GM12892 (cell line): ENCODE measurements at regions not wholly inside any gene's neighbourhood (a gene's known extent, or its start where the extent isn't known, plus 50 kb on each side); places are given as distances from the start of the nearest gene placed in this dataset.

ENCODE experiments used
- POLR2A ChIP-seq: IDR thresholded peaks from 2 replicates; pipeline ENCODE4 v1.6.1; 2011; ENCODE audit warnings: low read depth, low read length, control low read depth
- POLR2AphosphoS5 ChIP-seq: IDR thresholded peaks from 2 replicates; pipeline ENCODE4 v1.6.1; 2011; ENCODE audit warnings: low read depth, low read length, control low read depth

- no peak for TF ChIP-seq POLR2A
- no peak for TF ChIP-seq POLR2AphosphoS5
These were observed 58.6 kb downstream of the GCNT4 start for GRCh38 chr5:74993743-74994142.
